Astrocyte (in vitro differentiated cells and primary cell): ENCODE measurements at regions not wholly inside any gene's neighbourhood (a gene's known extent, or its start where the extent isn't known, plus 50 kb on each side); places are given as distances from the start of the nearest gene placed in this dataset.

Source experiments
- DNase-seq: peaks from one replicate; pipeline ENCODE4 v3.0.0-alpha.2; 2010; ENCODE audit warnings: low read depth
- FAIRE-seq: peaks from 2 replicates; lab custom pipeline; 2011; peaks lifted over from hg19 to GRCh38; lab: Jason Lieb, UNC
- H2AFZ ChIP-seq: 2 replicates; pipeline ENCODE4 v1.6.0; 2012; ENCODE audit warnings: low read depth, low read length, inconsistent platforms
- H3K27ac ChIP-seq: 2 replicates; pipeline ENCODE4 v1.5.1; 2011; ENCODE audit warnings: low read depth, low read length, inconsistent platforms
- H3K27me3 ChIP-seq: 2 replicates; pipeline ENCODE4 v1.6.0; 2011; ENCODE audit warnings: low read length, inconsistent platforms; ENCODE audit not compliant: insufficient read depth
- H3K36me3 ChIP-seq: 2 replicates; pipeline ENCODE4 v1.5.1; 2011; ENCODE audit warnings: low read length, inconsistent platforms; ENCODE audit not compliant: insufficient read depth
- H3K4me1 ChIP-seq: 2 replicates; pipeline ENCODE4 v1.5.1; 2011; ENCODE audit warnings: low read length, inconsistent platforms; ENCODE audit not compliant: insufficient read depth
- H3K4me2 ChIP-seq: 2 replicates; pipeline ENCODE4 v1.6.0; 2012; ENCODE audit warnings: low read length, inconsistent platforms
- H3K4me3 ChIP-seq: 2 replicates; pipeline ENCODE4 v1.5.1; 2011; ENCODE audit warnings: low read depth, mild to moderate bottlenecking, low read length, inconsistent platforms; ENCODE audit not compliant: insufficient read depth
- H3K79me2 ChIP-seq: 2 replicates; pipeline ENCODE4 v1.6.0; 2012; ENCODE audit warnings: mild to moderate bottlenecking, low read length, inconsistent platforms; ENCODE audit not compliant: insufficient read depth
- H3K9ac ChIP-seq: 2 replicates; pipeline ENCODE4 v1.6.0; 2012; ENCODE audit warnings: mild to moderate bottlenecking, low read length, inconsistent platforms
- H3K9me3 ChIP-seq: 2 replicates; pipeline ENCODE4 v1.5.1; 2012; ENCODE audit warnings: low read depth, mild to moderate bottlenecking, low read length, inconsistent platforms; ENCODE audit not compliant: insufficient read depth
- H4K20me1 ChIP-seq: 2 replicates; pipeline ENCODE4 v1.6.0; 2012; ENCODE audit warnings: low read length, inconsistent platforms; ENCODE audit not compliant: insufficient read depth
- H3K27ac Mint-ChIP-seq: one replicate; pipeline ENCODE4 v1.8.0; 2021; ENCODE audit warnings: mild to moderate bottlenecking, mixed read lengths; ENCODE audit not compliant: unreplicated experiment
- H3K27me3 Mint-ChIP-seq: one replicate; pipeline ENCODE4 v1.8.0; 2021; ENCODE audit warnings: low read depth, mixed read lengths; ENCODE audit not compliant: unreplicated experiment
- H3K36me3 Mint-ChIP-seq: one replicate; pipeline ENCODE4 v1.8.0; 2021; ENCODE audit warnings: low read depth, mixed read lengths; ENCODE audit not compliant: unreplicated experiment
- H3K4me1 Mint-ChIP-seq: one replicate; pipeline ENCODE4 v1.8.0; 2021; ENCODE audit warnings: low read depth, mixed read lengths; ENCODE audit not compliant: unreplicated experiment
- H3K4me3 Mint-ChIP-seq: one replicate; pipeline ENCODE4 v1.8.0; 2021; ENCODE audit warnings: mild to moderate bottlenecking, moderate library complexity, mixed read lengths; ENCODE audit not compliant: unreplicated experiment
- H3K9me3 Mint-ChIP-seq: one replicate; pipeline ENCODE4 v1.8.0; 2021; ENCODE audit warnings: mild to moderate bottlenecking, mixed read lengths; ENCODE audit not compliant: unreplicated experiment
- EZH2 ChIP-seq: IDR thresholded peaks from 2 replicates; pipeline ENCODE4 v1.6.1; 2012; ENCODE audit warnings: mild to moderate bottlenecking, low read length, inconsistent platforms; ENCODE audit not compliant: insufficient read depth
- TF ChIP-seq, protein P1 (sequence below): IDR thresholded peaks from 2 replicates; pipeline ENCODE4 v1.5.1; 2011; ENCODE audit warnings: low read depth, mild to moderate bottlenecking, inconsistent platforms, low read length, moderate library complexity; ENCODE audit not compliant: insufficient read depth

DNA sequence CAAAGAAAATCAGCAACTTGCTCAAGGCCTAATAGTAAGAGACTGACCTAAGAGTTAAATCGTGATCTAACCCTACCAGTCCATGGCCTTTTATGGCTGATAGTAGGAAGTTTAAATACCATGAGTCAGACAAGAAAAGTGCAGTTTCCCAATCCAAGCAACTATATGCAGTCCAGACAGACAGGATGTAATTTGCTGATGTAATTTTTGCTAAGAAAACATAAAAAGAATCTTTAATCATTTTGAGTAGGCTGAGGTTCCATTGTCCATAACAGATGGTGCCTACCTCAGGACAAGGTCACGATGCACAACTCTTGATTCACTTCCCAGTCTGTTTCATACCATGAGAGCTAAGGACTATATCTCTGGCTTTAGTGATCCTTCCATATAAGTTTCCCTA is 317.5 kb upstream of the GRIA3 start:
- Histone ChIP-seq H3K9ac (no peak overlapping the region), H3K27me3 (no peaks in the 10 kb centered on the region), H3K4me2 (no peak overlapping the region), H2AFZ (no peak overlapping the region), H3K9me3 (no peaks in the 10 kb centered on the region), H3K4me3 (no peak overlapping the region), H3K27ac (peak overlapping the region; percentile 71), H3K79me2 (no peaks in the 10 kb centered on the region), H3K4me1 (peaks cover 6% of the 10 kb centered on the region), H4K20me1 (no peaks in the 10 kb centered on the region), H3K36me3 (no peaks in the 10 kb centered on the region)
- peaks cover 20% of the 10 kb centered on the region for H3K4me1 Mint-ChIP-seq
- H3K27ac Mint-ChIP-seq, result peak overlapping the region; percentile 92
- H3K36me3 Mint-ChIP-seq, result no peaks in the 10 kb centered on the region
- H3K9me3 Mint-ChIP-seq, result no peaks in the 10 kb centered on the region
- TF ChIP-seq, protein P1, sequence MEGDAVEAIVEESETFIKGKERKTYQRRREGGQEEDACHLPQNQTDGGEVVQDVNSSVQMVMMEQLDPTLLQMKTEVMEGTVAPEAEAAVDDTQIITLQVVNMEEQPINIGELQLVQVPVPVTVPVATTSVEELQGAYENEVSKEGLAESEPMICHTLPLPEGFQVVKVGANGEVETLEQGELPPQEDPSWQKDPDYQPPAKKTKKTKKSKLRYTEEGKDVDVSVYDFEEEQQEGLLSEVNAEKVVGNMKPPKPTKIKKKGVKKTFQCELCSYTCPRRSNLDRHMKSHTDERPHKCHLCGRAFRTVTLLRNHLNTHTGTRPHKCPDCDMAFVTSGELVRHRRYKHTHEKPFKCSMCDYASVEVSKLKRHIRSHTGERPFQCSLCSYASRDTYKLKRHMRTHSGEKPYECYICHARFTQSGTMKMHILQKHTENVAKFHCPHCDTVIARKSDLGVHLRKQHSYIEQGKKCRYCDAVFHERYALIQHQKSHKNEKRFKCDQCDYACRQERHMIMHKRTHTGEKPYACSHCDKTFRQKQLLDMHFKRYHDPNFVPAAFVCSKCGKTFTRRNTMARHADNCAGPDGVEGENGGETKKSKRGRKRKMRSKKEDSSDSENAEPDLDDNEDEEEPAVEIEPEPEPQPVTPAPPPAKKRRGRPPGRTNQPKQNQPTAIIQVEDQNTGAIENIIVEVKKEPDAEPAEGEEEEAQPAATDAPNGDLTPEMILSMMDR, result no peak
- no peak for TF ChIP-seq EZH2
- H3K4me3 Mint-ChIP-seq, result no peak overlapping the region
- no peaks in the 10 kb centered on the region for H3K27me3 Mint-ChIP-seq
- peak; percentile 90 for DNase-seq
- FAIRE-seq, result no peak

DNA sequence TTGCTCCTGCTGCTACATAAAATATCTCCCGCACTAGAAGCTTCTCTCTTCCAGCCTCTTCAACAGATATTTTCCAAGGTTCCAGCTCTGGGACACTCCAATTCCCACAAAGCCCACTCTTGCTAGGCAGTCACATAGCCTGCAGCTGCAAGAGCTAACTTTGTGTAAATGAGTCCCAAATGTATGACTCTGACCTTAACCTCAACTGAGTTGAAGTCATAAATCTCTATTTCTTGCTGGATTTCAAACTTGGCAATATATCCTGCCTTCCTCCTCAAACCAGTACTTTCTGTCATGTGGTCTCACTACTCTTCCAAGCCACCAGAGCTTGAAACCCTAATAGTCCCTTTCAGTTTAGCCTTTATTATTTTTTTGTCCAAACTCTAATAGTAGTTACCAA is 315.4 kb upstream of the GRIA3 start:
- no peak overlapping the region for H3K4me3 ChIP-seq
- Mint-ChIP-seq H3K36me3 (no peaks in the 10 kb centered on the region), H3K9me3 (no peaks in the 10 kb centered on the region), H3K27me3 (no peaks in the 10 kb centered on the region), H3K4me1 (peaks cover 20% of the 10 kb centered on the region), H3K27ac (peak overlapping the region; percentile 95), H3K4me3 (no peak overlapping the region)
- H3K4me1 ChIP-seq, result peaks cover 6% of the 10 kb centered on the region
- H4K20me1 ChIP-seq, result no peaks in the 10 kb centered on the region
- no peak overlapping the region for H2AFZ ChIP-seq
- peak overlapping the region; percentile 12 for H3K27ac ChIP-seq
- DNase-seq (peak; percentile 30), FAIRE-seq (peak; percentile 90)
- H3K79me2 ChIP-seq, result no peaks in the 10 kb centered on the region
- H3K9me3 ChIP-seq, result no peaks in the 10 kb centered on the region
- H3K9ac ChIP-seq, result no peak overlapping the region
- H3K36me3 ChIP-seq, result no peaks in the 10 kb centered on the region
- H3K4me2 ChIP-seq, result no peak overlapping the region
- H3K27me3 ChIP-seq, result no peaks in the 10 kb centered on the region
- no peak for TF ChIP-seq EZH2
- TF ChIP-seq, protein P1, result no peak

DNA sequence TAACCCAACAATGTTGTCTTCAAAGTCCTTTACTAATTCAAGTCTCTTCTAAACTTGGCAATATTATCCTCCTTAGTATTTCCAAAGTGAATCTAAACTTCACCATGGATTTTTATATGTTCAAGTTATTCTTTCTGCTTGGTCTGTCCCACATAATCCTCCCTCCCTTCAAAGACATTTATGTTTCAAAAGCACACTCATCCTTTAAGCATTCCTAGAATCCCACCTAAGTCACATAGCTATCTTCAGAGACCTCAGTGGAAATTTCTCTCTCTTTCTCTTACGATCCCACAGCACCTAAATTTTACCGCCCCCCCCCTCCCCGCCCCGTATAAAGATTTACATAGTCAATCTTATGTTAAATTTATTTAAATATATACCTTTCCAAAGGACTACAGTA is 314.9 kb upstream of the GRIA3 start:
- H3K9me3 Mint-ChIP-seq, result no peaks in the 10 kb centered on the region
- no peak overlapping the region for H2AFZ ChIP-seq

More for the DNA sequence above, 314.9 kb upstream of the GRIA3 start:
- Histone ChIP-seq H4K20me1 (no peaks in the 10 kb centered on the region), H3K27me3 (no peaks in the 10 kb centered on the region), H3K4me3 (no peak overlapping the region), H3K36me3 (no peaks in the 10 kb centered on the region), H3K4me1 (peaks cover 6% of the 10 kb centered on the region), H3K79me2 (no peaks in the 10 kb centered on the region), H3K4me2 (no peak overlapping the region), H3K9me3 (no peaks in the 10 kb centered on the region), H3K27ac (peak overlapping the region; percentile 12), H3K9ac (no peak overlapping the region)
- no peak overlapping the region for H3K4me3 Mint-ChIP-seq
- peaks cover 20% of the 10 kb centered on the region for H3K4me1 Mint-ChIP-seq
- peak overlapping the region; percentile 95 for H3K27ac Mint-ChIP-seq
- H3K36me3 Mint-ChIP-seq, result no peaks in the 10 kb centered on the region
- FAIRE-seq (peak; percentile 98), DNase-seq (peak; percentile 28)
- no peaks in the 10 kb centered on the region for H3K27me3 Mint-ChIP-seq
- TF ChIP-seq, protein P1, result no peak
- no peak for TF ChIP-seq EZH2
